ENCODE measurements at regions not wholly inside any gene's neighbourhood (a gene's known extent, or its start where the extent isn't known, plus 50 kb on each side); places are given as distances from the start of the nearest gene placed in this dataset.

GRCh38 chr14:101000711-101001250, 97.3 kb upstream of the RTL1 start:
- BruUV-seq (replicated peaks), result no TSS peak
- no peak for TF ChIP-seq SIN3A (IDR thresholded peaks at IDR 0.05; ENCODE audit: borderline replicate concordance, insufficient read depth, low read depth, low read length)
- no peak for TF ChIP-seq CTCF (IDR thresholded peaks at IDR 0.05)
- TF ChIP-seq REST (IDR thresholded peaks at IDR 0.05; ENCODE audit: insufficient read depth in 1 of 2, low read depth in 2 of 2, low read length in 1 of 2), result no peak
- no peak for TF ChIP-seq POLR2AphosphoS5 (IDR thresholded peaks at IDR 0.05; ENCODE audit: low read depth, low read length)
- no peak for TF ChIP-seq TCF7L2 (IDR thresholded peaks at IDR 0.05; ENCODE audit: low read depth, low read length)
- CTCF ChIA-PET, result no interaction called here
- POLR2A ChIA-PET, result no interaction called here
- H3K4me3 ChIP-seq (ENCODE audit: low read depth in 2 of 2, low read length in 2 of 2), result no peak overlapping the region
- in situ Hi-C loops (cut with HindIII; ENCODE audit: low pct_unique_long_range_greater_than_20kb, low sequenced_read_pairs) (no loop called here), intact Hi-C loops (cut with micrococcal nuclease; ENCODE audit: unreplicated experiment) (no loop called here)
- no peak for DNase-seq (ENCODE audit: low read depth, low spot score)
- no peak for ATAC-seq
- H3K4me1 ChIP-seq (ENCODE audit: control insufficient read depth, insufficient read depth, low read length), result no peaks in the 10 kb centered on the region
- H3K27ac ChIP-seq (ENCODE audit: low read length), result no peak overlapping the region
- no peaks in the 10 kb centered on the region for H3K27me3 ChIP-seq (ENCODE audit: control insufficient read depth, insufficient read depth, low read length)
- no peaks in the 10 kb centered on the region for H3K9me3 ChIP-seq (ENCODE audit: control insufficient read depth, insufficient read depth, low read depth, low read length)
- no peaks in the 10 kb centered on the region; the same call in 1 of the 2 replicates for H3K36me3 ChIP-seq (ENCODE audit: control insufficient read depth, insufficient read depth, low read length)

- no peak for DNase-seq (ENCODE audit: low read depth, low spot score)
- H3K9me3 ChIP-seq (ENCODE audit: control insufficient read depth, insufficient read depth, low read depth, low read length), result no peaks in the 10 kb centered on the region
- H3K27me3 ChIP-seq (ENCODE audit: control insufficient read depth, insufficient read depth, low read length), result no peaks in the 10 kb centered on the region
- in situ Hi-C loops (cut with HindIII; ENCODE audit: low pct_unique_long_range_greater_than_20kb, low sequenced_read_pairs) (no loop called here), intact Hi-C loops (cut with micrococcal nuclease; ENCODE audit: unreplicated experiment) (no loop called here)
- no peak for ATAC-seq
- POLR2A ChIA-PET, result no interaction called here
- CTCF ChIA-PET, result no interaction called here
- H3K4me3 ChIP-seq (ENCODE audit: low read depth in 2 of 2, low read length in 2 of 2), result no peak overlapping the region
- no TSS peak for BruUV-seq (replicated peaks)
- TF ChIP-seq TCF7L2 (IDR thresholded peaks at IDR 0.05; ENCODE audit: low read depth, low read length) (no peak), SIN3A (IDR thresholded peaks at IDR 0.05; ENCODE audit: borderline replicate concordance, insufficient read depth, low read depth, low read length) (no peak), CTCF (IDR thresholded peaks at IDR 0.05) (no peak), POLR2AphosphoS5 (IDR thresholded peaks at IDR 0.05; ENCODE audit: low read depth, low read length) (no peak), REST (IDR thresholded peaks at IDR 0.05; ENCODE audit: insufficient read depth in 1 of 2, low read depth in 2 of 2, low read length in 1 of 2) (no peak)
- no peaks in the 10 kb centered on the region for H3K4me1 ChIP-seq (ENCODE audit: control insufficient read depth, insufficient read depth, low read length)
- H3K27ac ChIP-seq (ENCODE audit: low read length), result no peak overlapping the region
- H3K36me3 ChIP-seq (ENCODE audit: control insufficient read depth, insufficient read depth, low read length), result no peaks in the 10 kb centered on the region; the same call in 1 of the 2 replicates
Observed at GRCh38 chr14:101001311-101002069, 98.0 kb upstream of the RTL1 start.

Measured in Panc1 (cell line).